Vagina (tissue), 2 donors: ENCODE measurements at regions not wholly inside any gene's neighbourhood (a gene's known extent, or its start where the extent isn't known, plus 50 kb on each side); places are given as distances from the start of the nearest gene placed in this dataset.
A peak's percentile ranks its signal among the peaks of the same experiment; 100 is the strongest.

Experiments
- DNase-seq, 2 donors: peaks; one replicate each; pipeline ENCODE4 v3.0.0-alpha.2; 2017; ENCODE audit errors: extremely low spot score in 2 of 2
- H3K27ac ChIP-seq: fragments of 200-600 bp; sonication (generic); one replicate; pipeline ENCODE4 v1.5.1; 2019
- H3K27me3 ChIP-seq: fragments of 200-600 bp; sonication (generic); one replicate; pipeline ENCODE4 v1.5.1; 2019
- H3K36me3 ChIP-seq, 2 donors: fragments of 200-600 bp; sonication (generic); one replicate each; pipeline ENCODE4 v1.5.1; 2017 to 2019
- H3K4me1 ChIP-seq: fragments of 200-600 bp; sonication (generic); one replicate; pipeline ENCODE4 v1.5.1; 2019
- H3K4me3 ChIP-seq, 2 donors: fragments of 200-600 bp; sonication (generic); 1 replicate in 1 of 2; 2 replicates in 1 of 2; pipeline ENCODE4 v1.5.1; 2016 to 2019
- H3K9me3 ChIP-seq: fragments of 200-600 bp; sonication (generic); one replicate; pipeline ENCODE4 v1.5.1; 2019
- CTCF ChIP-seq, 3 experiments: fragments of 450-650 bp in 2 of 3; fragments of 200-600 bp in 1 of 3; sonication (generic) in 1 of 3; IDR thresholded peaks; one replicate each; pipeline ENCODE4 v1.5.1; 2017 to 2019; ENCODE audit warnings: antibody characterized with exemption in 3 of 3, mild to moderate bottlenecking in 2 of 3, moderate library complexity in 2 of 3
- POLR2A ChIP-seq, 2 donors: fragments of 450-650 bp; IDR thresholded peaks; one replicate each; pipeline ENCODE4 v1.6.1; 2017; ENCODE audit warnings: antibody characterized with exemption in 2 of 2, mild to moderate bottlenecking in 2 of 2, moderate library complexity in 2 of 2
- POLR2AphosphoS5 ChIP-seq, 2 donors: sonication (generic); formaldehyde crosslinking; IDR thresholded peaks; one replicate each; pipeline ENCODE4 v1.9.0; 2017; ENCODE audit warnings: antibody characterized with exemption in 2 of 2, mild to moderate bottlenecking in 2 of 2, low read depth in 1 of 2; ENCODE audit not compliant: insufficient read depth in 1 of 2
- intact Hi-C: fragments of 100-400 bp; cut with DNase I; formaldehyde crosslinking; loops from one replicate; pipeline ENCODE4 v1.15.1; 2023

GRCh38 chr6:105611606-105612005 is 208.7 kb upstream of the PREP start:
- TF ChIP-seq POLR2AphosphoS5 (IDR thresholded peaks at IDR 0.05; ENCODE audit: insufficient read depth in 1 of 2, low read depth in 1 of 2) = peak in 1 of 2 donors; percentile 8
- TF ChIP-seq POLR2A (IDR thresholded peaks at IDR 0.05) = no peak
- TF ChIP-seq CTCF (IDR thresholded peaks at IDR 0.05) = no peak
- H3K27me3 ChIP-seq = no peaks in the 10 kb centered on the region
- no peak for DNase-seq
- H3K4me3 ChIP-seq = no peak overlapping the region
- H3K27ac ChIP-seq = no peak overlapping the region
- peaks cover 23% of the 10 kb centered on the region for H3K4me1 ChIP-seq
- no peaks in the 10 kb centered on the region for H3K36me3 ChIP-seq
- intact Hi-C loops = no loop called here
- no peaks in the 10 kb centered on the region for H3K9me3 ChIP-seq

DNA sequence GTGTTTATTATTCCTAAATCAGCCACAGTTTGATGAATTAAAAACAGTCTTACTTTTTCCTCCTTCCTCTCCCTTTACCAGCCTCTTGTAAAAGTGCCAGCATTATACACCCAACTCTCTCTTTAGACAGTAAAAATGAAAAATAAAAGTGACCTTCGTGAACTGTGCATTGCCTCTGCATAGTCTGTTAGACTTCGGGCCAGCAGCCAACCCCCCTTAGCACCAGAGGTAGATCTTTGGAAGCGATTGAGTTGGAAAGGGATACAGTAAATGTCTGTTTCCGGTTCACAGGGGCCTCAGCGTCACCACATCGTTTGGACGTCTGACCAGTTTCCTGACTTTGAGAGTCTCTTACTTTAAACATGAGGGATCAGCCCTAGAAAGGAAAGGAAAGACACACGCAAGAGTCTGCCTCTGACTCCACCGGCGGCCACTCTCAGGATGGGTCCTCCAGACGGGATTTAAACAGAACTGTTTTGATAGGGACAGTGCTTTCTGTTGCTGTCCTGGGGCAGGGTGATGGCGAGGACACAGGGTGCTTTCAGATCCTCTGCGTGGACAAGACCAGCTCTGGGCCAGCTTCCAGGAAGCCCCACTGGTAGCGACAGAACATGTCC is 206.6 kb upstream of the PREP start:
- Histone ChIP-seq H3K36me3 (no peaks in the 10 kb centered on the region), H3K9me3 (no peaks in the 10 kb centered on the region), H3K27me3 (no peaks in the 10 kb centered on the region), H3K4me3 (no peak overlapping the region), H3K4me1 (peaks cover 26% of the 10 kb centered on the region), H3K27ac (peak overlapping the region; percentile 58)
- no peak for DNase-seq
- intact Hi-C loops = loop anchor here (5.0 kb wide), 1 partner anchor 183 kb away; no protein-coding TSS in a partner anchor
- TF ChIP-seq POLR2AphosphoS5 (IDR thresholded peaks at IDR 0.05; ENCODE audit: insufficient read depth in 1 of 2, low read depth in 1 of 2) (no peak), CTCF (IDR thresholded peaks at IDR 0.05) (no peak), POLR2A (IDR thresholded peaks at IDR 0.05) (no peak)

DNA sequence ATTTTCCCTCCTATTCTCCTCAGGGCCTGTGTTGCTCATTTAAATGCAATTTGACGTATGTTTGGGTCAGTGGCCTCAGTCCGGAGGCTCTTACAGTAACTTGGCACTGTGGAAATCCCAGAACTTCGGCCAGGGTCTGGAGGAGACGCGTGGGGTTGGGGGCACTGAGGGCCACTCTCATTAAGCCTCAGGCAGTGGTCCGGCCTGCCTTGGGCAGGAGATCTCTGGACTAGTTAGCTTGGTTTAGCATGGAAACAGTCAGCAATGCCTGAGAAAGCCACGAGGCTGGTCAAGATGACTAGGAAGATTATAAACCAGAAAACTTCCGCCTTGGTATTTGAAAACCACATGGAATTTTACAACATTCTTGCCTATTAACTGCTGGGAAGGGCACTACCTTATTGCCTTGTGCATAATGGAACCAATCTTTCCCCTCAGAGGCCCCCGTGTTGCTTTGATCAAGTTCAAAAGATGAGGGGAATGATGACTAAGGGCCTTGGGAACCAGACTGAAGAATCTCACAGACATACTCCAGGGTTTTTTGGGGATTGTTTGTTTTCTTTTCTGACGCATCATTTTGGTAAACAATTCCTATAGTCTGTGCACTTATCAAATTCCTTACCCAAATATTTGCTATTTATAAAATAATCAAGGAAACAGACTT is 206.0 kb upstream of the PREP start:
- no peaks in the 10 kb centered on the region for H3K9me3 ChIP-seq
- TF ChIP-seq CTCF (IDR thresholded peaks at IDR 0.05) = no peak
- no peak for TF ChIP-seq POLR2A (IDR thresholded peaks at IDR 0.05)
- no peak for TF ChIP-seq POLR2AphosphoS5 (IDR thresholded peaks at IDR 0.05; ENCODE audit: insufficient read depth in 1 of 2, low read depth in 1 of 2)
- no peaks in the 10 kb centered on the region for H3K36me3 ChIP-seq
- intact Hi-C loops = loop anchor here (5.0 kb wide), 1 partner anchor 183 kb away; no protein-coding TSS in a partner anchor
- H3K27me3 ChIP-seq = no peaks in the 10 kb centered on the region
- H3K4me1 ChIP-seq = peaks cover 29% of the 10 kb centered on the region
- peak overlapping the region; percentile 58 for H3K27ac ChIP-seq
- no peak overlapping the region for H3K4me3 ChIP-seq
- no peak for DNase-seq

DNA sequence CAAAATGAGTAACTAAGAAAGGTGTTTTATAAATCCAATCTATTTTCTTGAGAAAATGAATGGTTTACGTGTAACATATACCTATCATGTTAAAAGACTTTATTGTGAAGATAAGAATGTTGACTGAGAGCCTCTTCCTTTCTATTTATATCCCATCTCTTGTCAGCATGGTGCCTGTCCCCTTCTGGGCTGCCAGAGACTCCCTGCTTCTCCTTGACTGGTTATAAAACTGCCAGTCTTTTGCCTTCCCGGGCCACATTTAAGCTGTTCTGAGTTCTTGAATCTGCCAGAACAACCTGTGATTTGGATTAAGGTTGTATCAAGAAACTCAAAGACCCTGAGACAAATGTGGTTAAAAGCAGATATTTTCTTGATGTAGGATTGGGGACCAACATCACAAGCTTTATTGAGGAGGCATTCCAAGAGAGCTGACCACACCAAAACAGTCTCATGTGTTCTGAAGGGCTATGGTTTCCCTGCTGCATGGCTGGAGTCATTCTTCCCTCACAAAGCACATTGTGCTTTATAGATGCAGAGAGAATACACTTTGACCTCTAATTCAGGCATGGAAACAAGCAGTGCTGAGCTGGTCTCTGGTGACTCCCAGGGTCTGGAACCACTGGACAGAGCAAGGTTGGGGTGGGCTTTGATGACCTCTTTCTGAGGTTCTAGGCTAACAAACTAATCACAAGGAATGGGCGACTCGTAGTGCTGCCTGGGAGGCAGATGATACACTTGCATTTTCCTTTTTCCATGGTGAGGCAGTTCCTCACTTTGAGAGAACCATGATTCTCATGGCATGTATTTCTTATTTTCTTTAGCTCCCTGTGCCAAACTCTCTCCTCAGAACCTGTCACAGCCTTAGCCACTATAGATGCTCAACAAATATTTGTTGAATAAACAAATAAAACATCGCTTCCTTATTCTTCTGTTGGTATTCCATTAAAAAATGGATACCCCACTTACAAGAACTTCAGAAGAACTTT is 205.0 kb upstream of the PREP start:
- DNase-seq = no peak
- intact Hi-C loops = loop anchor here (5.0 kb wide), 1 partner anchor 184 kb away; no protein-coding TSS in a partner anchor
- TF ChIP-seq CTCF (IDR thresholded peaks at IDR 0.05) = no peak
- no peak for TF ChIP-seq POLR2AphosphoS5 (IDR thresholded peaks at IDR 0.05; ENCODE audit: insufficient read depth in 1 of 2, low read depth in 1 of 2)
- TF ChIP-seq POLR2A (IDR thresholded peaks at IDR 0.05) = no peak
- Histone ChIP-seq H3K4me3 (no peak overlapping the region), H3K4me1 (peaks cover 38% of the 10 kb centered on the region), H3K9me3 (no peaks in the 10 kb centered on the region), H3K36me3 (no peaks in the 10 kb centered on the region), H3K27me3 (no peaks in the 10 kb centered on the region), H3K27ac (peak overlapping the region; percentile 58)
